GM18517 (cell line): ENCODE measurements at regions not wholly inside any gene's neighbourhood (a gene's known extent, or its start where the extent isn't known, plus 50 kb on each side); places are given as distances from the start of the nearest gene placed in this dataset.
"Not testable (repeated sequence)": the region's sequence is repeated elsewhere in the genome, so short reads cannot be mapped to it uniquely, and the experiment has no call there.

Experiments used
- ATAC-seq: cut with Tn5 transposase; IDR thresholded peaks from one replicate; pipeline ENCODE4 v1.9.1; 2021; ENCODE audit warnings: mild to moderate bottlenecking, moderate library complexity; ENCODE audit not compliant: unreplicated experiment

GRCh38 chr10:28733245-28733644 lies 55.9 kb downstream of the BAMBI start:
- no peak for ATAC-seq

- ATAC-seq = no peak
Observed at GRCh38 chr10:28733647-28734046, 56.3 kb downstream of the BAMBI start.

DNA sequence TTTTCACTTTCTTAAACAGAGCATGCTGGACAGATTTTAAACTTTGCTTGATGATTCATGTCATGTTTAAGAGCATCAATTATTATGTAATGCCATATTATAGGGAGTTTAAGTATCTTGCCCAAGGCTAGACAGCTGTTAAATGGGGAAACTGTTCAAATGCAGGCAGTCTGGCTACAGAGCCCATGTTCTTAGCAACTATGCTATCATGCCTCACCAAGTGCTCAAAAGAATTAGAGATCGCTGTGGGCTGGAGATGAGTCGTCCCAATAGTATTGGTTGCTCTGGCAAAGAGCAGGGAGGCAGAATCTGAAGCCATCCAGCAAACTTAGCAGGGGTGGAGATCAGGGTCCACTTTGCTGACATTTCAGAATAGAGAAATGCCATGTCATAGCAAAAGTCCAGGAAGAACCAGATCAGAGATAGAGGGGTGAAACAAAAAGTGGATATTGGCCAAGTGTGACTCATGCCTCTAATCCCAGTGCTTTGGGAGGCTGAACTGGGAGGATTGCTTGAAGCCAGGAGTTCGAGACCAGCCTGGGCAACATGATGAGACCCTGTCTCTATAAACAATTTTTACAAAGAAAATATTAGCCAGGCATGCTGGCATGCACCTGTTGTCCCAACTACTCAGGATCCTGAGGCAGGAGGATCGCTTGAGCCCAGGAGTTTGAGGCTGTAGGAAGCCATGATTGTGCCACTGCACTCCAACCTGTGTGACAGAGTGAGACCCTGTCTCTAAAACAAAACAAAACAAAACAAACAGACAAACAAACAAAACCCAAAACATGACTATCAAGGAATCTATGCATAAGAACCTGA lies 57.8 kb downstream of the BAMBI start:
- ATAC-seq = no peak

DNA sequence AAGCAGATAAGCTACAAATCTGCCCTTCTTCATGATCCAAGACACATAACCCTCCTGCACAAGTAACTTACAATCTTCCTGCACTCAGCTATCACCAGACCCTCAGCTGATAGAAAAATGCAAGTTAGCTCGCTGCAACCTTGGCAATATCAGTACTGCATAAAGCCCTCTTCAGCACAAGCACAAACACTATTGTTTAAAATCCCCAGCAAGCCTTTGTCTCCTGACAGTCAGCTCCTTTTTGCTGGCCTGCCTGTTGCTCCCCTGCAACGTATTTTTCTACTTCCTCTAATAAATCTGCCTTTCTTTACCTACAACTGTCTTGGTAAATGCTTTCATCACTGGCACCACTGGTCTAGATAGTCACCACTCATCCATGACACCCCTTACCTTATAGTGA lies 59.8 kb downstream of the BAMBI start:
- ATAC-seq = no peak

DNA sequence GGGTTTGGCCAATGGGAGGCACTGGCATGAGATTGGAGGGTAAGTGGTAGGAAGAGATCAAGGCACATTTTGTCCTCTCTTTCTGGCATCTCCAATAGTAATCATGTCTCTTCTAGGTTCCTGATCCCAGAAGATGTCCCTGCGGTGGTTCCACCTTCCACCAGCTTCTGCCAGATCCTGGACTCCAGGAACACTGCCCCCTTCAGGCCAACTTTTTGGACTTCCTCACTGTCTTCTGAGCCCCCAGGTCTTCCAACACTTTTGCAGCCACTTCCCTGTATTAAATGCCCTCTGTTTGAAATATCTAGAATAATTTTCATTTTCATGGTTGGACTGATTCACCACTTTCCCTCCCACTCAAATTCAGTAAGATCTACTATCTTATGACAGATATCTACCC lies 60.9 kb downstream of the BAMBI start:
- ATAC-seq = no peak

GRCh38 chr10:28743576-28743975 lies 66.3 kb downstream of the BAMBI start:
- ATAC-seq = no peak

DNA sequence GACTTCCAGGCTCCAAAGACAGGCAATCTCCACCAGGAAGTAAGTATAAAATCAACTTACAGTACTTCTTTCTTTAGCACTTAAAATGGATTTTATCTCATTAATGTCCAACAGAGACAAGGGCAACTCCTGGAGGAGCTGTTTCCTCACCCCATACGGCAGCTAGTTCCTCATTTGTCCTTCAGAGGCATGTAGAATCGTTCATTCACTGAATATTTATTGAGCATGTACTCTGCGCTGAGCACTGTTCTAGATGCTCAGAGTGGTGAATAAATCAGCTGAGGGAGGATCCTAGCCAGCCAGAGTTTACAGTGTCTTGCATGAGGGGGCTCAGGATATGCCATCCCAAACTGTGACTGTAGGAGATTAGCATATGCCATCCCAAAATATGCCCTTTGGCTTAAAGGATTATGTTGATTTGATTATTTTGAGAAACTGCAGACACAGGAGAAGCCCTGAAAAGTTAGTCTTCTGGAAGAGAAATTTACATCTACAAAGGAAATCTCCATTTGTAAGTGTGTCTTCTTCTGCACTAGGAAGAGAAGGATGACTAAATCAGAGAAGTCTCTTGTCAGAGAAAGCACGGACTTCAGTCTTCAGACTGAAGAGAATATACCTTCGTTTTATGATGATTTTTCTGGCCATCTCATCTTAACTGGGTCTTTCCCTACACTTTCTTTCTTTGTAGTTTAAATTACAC lies 66.9 kb downstream of the BAMBI start:
- ATAC-seq = no peak

GRCh38 chr10:28754930-28755718 lies 77.8 kb downstream of the BAMBI start:
- ATAC-seq = no peak

DNA sequence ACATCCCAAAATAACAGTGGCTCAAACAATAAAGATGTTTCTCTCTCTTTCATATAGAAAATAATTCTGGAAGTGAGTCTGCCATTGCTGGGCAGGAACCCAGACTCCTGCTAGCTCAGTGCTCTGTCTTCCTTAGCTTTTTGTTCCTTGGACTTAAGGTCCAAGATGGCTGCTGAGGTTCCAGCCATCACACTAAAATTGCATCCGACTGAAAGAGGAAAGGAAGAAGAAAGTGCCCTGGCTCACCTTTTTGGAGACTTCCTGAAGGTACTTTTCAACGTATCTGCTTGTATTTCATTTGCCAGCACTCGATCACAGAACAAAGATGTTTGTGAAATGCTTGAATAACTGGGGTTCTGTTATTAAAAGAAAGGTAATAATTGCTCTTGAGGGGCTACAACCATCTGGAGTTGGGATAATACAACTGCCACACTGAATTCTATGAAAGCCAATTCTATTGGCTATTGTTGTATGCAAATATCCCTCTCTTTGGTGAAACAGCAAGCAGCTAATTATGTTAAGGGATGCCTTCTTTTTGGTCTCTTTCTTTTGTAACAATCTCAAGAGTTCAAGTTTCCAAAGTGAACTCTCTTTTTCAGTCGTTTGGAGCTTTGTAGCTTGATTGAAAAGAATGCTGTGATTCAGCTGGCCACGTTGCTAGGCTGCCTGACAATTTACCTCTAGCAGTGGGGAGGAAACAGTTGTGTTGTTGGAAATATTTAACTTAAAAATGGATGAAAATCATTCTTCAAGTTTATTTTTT lies 83.9 kb downstream of the BAMBI start:
- ATAC-seq = no peak

GRCh38 chr10:28763471-28764170 lies 86.3 kb downstream of the BAMBI start:
- no peak for ATAC-seq

DNA sequence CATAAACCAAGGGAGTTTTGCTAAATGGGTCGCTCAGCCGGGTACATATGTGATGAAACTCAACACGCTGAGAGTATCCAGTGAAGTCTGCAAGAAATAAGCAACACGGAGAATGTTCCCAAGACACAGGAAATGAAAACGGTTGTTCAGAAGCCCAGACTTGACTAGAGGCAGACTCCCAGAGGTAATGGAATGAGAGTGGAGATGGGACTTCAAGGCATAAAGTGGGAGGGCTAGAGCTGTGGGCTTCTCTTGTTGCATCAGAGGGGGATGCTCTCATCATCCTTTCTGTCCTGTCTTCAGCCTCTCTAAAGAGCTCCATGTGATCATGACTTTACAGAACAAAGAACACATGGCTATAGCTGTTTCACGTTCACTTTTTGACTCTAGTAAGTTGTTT lies 88.3 kb downstream of the BAMBI start:
- ATAC-seq = no peak

- ATAC-seq = no peak
Observed at GRCh38 chr10:28768227-28768626, 90.9 kb downstream of the BAMBI start.

GRCh38 chr10:28769091-28769604 lies 91.8 kb downstream of the BAMBI start:
- no peak for ATAC-seq

DNA sequence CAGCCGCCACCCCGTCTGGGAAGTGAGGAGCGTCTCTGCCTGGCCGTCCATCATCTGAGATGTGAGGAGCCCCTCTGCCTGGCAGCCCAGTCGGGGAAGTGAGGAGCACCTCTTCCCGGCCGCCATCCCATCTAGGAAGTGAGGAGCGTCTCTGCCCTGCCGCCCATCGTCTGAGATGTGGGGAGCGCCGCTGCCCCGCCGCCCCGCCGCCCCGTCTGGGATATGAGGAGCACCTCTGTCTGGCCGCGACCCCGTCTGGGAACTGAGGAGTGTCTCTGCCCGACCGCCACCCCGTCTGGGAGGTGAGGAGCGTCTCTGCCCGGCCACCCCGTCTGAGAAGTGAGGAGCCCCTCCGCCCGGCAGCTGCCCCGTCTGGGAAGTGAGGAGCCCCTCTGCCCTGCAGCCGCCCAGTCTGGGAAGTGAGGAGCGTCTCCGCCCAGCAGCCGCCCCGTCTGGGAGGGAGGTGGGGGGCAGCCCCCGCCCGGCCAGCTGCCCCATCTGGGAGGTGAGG lies 94.3 kb downstream of the BAMBI start:
- not testable (repeated sequence) for ATAC-seq

GRCh38 chr10:28774051-28774995 lies 97.0 kb downstream of the BAMBI start:
- ATAC-seq = no peak

- ATAC-seq = no peak
Observed at GRCh38 chr10:28775773-28776172, 98.5 kb downstream of the BAMBI start.

- ATAC-seq = no peak
Observed at GRCh38 chr10:28776519-28776918, 99.2 kb downstream of the BAMBI start.

DNA sequence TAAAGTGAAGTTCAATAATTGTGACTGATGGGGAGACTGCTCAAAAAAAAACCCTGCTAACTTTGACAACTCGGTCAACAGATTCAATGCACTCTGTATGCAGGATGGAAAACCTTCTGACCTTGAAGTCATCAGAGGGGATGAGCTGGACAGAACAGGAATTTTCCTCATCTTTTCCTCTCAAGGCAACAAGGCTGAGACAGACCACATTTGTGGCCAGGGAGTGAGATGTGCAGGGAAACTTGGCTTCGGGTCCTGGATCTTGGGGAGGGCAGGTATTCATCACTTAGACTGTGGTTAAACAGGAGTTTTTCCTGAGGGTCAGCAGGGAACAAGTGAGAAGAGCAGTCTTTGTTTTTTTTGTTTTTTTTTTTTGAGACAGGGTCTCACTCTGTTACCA lies 100.6 kb downstream of the BAMBI start:
- no peak for ATAC-seq

GRCh38 chr10:28778524-28778923 lies 101.2 kb downstream of the BAMBI start:
- ATAC-seq = no peak
